ENCODE measurements at regions not wholly inside any gene's neighbourhood (a gene's known extent, or its start where the extent isn't known, plus 50 kb on each side); places are given as distances from the start of the nearest gene placed in this dataset.

- Mint-ChIP-seq H3K4me1 (no peaks in the 10 kb centered on the region), H3K4me3 (no peak overlapping the region), H3K9me3 (no peaks in the 10 kb centered on the region), H3K27me3 (peaks cover 4% of the 10 kb centered on the region), H3K36me3 (ENCODE audit: low read depth) (no peaks in the 10 kb centered on the region), H3K27ac (no peak overlapping the region)
- POLR2A ChIA-PET = no interaction called here
- no peak for DNase-seq
- CTCF ChIA-PET = no interaction called here
Observed at GRCh38 chr2:121006743-121007489, 271.2 kb downstream of the GLI2 start.

GRCh38 chr2:121007490-121007853 is 271.8 kb downstream of the GLI2 start:
- Mint-ChIP-seq H3K36me3 (ENCODE audit: low read depth) (no peaks in the 10 kb centered on the region), H3K27ac (no peak overlapping the region), H3K9me3 (no peaks in the 10 kb centered on the region), H3K27me3 (peaks cover 4% of the 10 kb centered on the region), H3K4me3 (no peak overlapping the region), H3K4me1 (no peaks in the 10 kb centered on the region)
- POLR2A ChIA-PET = no interaction called here
- CTCF ChIA-PET = no interaction called here
- DNase-seq = no peak

GRCh38 chr2:121008975-121009374 is 273.3 kb downstream of the GLI2 start:
- H3K27me3 Mint-ChIP-seq = peaks cover 8% of the 10 kb centered on the region
- no peaks in the 10 kb centered on the region for H3K9me3 Mint-ChIP-seq
- no peaks in the 10 kb centered on the region for H3K36me3 Mint-ChIP-seq (ENCODE audit: low read depth)
- no peak overlapping the region for H3K27ac Mint-ChIP-seq
- DNase-seq = no peak
- ChIA-PET CTCF (no interaction called here), POLR2A (no interaction called here)
- H3K4me3 Mint-ChIP-seq = no peak overlapping the region
- H3K4me1 Mint-ChIP-seq = no peaks in the 10 kb centered on the region

GRCh38 chr2:121010998-121011397 is 274.0 kb downstream of the TFCP2L1 start:
- no peaks in the 10 kb centered on the region for H3K36me3 Mint-ChIP-seq (ENCODE audit: low read depth)
- H3K9me3 Mint-ChIP-seq = no peaks in the 10 kb centered on the region
- ChIA-PET CTCF (no interaction called here), POLR2A (no interaction called here)
- no peaks in the 10 kb centered on the region for H3K4me1 Mint-ChIP-seq
- DNase-seq = no peak
- no peak overlapping the region for H3K4me3 Mint-ChIP-seq
- peaks cover 11% of the 10 kb centered on the region for H3K27me3 Mint-ChIP-seq
- H3K27ac Mint-ChIP-seq = no peak overlapping the region

GRCh38 chr2:121014876-121015275 is 270.1 kb downstream of the TFCP2L1 start:
- Mint-ChIP-seq H3K4me3 (no peak overlapping the region), H3K9me3 (no peaks in the 10 kb centered on the region), H3K27me3 (peaks cover 8% of the 10 kb centered on the region), H3K4me1 (no peaks in the 10 kb centered on the region), H3K36me3 (ENCODE audit: low read depth) (no peaks in the 10 kb centered on the region), H3K27ac (no peak overlapping the region)
- ChIA-PET CTCF (no interaction called here), POLR2A (no interaction called here)
- no peak for DNase-seq

GRCh38 chr2:121015971-121016485 is 269.0 kb downstream of the TFCP2L1 start:
- no peaks in the 10 kb centered on the region for H3K4me1 Mint-ChIP-seq
- no peak for DNase-seq
- POLR2A ChIA-PET = no interaction called here
- CTCF ChIA-PET = no interaction called here
- H3K4me3 Mint-ChIP-seq = no peak overlapping the region
- H3K27ac Mint-ChIP-seq = no peak overlapping the region
- H3K27me3 Mint-ChIP-seq = peaks cover 7% of the 10 kb centered on the region
- no peaks in the 10 kb centered on the region for H3K36me3 Mint-ChIP-seq (ENCODE audit: low read depth)
- no peaks in the 10 kb centered on the region for H3K9me3 Mint-ChIP-seq

- no peak overlapping the region for H3K4me3 Mint-ChIP-seq
- no peak for DNase-seq
- POLR2A ChIA-PET = no interaction called here
- CTCF ChIA-PET = interaction anchor here (1.1 kb wide), 1 partner anchor 14 kb away, joined by 3 read pairs; no protein-coding TSS in a partner anchor
- H3K36me3 Mint-ChIP-seq (ENCODE audit: low read depth) = no peaks in the 10 kb centered on the region
- no peaks in the 10 kb centered on the region for H3K4me1 Mint-ChIP-seq
- peaks cover 7% of the 10 kb centered on the region for H3K27me3 Mint-ChIP-seq
- H3K9me3 Mint-ChIP-seq = no peaks in the 10 kb centered on the region
- no peak overlapping the region for H3K27ac Mint-ChIP-seq
Observed at GRCh38 chr2:121017396-121017795, 267.6 kb downstream of the TFCP2L1 start.

GRCh38 chr2:121018136-121019061 is 266.6 kb downstream of the TFCP2L1 start:
- H3K27ac Mint-ChIP-seq = no peak overlapping the region
- no peaks in the 10 kb centered on the region for H3K4me1 Mint-ChIP-seq
- POLR2A ChIA-PET = no interaction called here
- H3K36me3 Mint-ChIP-seq (ENCODE audit: low read depth) = no peaks in the 10 kb centered on the region
- CTCF ChIA-PET = interaction anchor here (1.1 kb wide), 1 partner anchor 13 kb away, joined by 3 read pairs; no protein-coding TSS in a partner anchor
- H3K9me3 Mint-ChIP-seq = no peaks in the 10 kb centered on the region
- no peak for DNase-seq
- H3K27me3 Mint-ChIP-seq = peaks cover 7% of the 10 kb centered on the region
- no peak overlapping the region for H3K4me3 Mint-ChIP-seq

- DNase-seq = no peak
- Mint-ChIP-seq H3K9me3 (no peaks in the 10 kb centered on the region), H3K4me1 (no peaks in the 10 kb centered on the region), H3K36me3 (ENCODE audit: low read depth) (no peaks in the 10 kb centered on the region), H3K27ac (no peak overlapping the region), H3K27me3 (peaks cover 2% of the 10 kb centered on the region), H3K4me3 (no peak overlapping the region)
- POLR2A ChIA-PET = no interaction called here
- CTCF ChIA-PET = no interaction called here
Observed at GRCh38 chr2:121019071-121019470, 265.9 kb downstream of the TFCP2L1 start.

GRCh38 chr2:121019756-121020155 is 265.2 kb downstream of the TFCP2L1 start:
- Mint-ChIP-seq H3K4me1 (no peaks in the 10 kb centered on the region), H3K9me3 (no peaks in the 10 kb centered on the region), H3K27me3 (peaks cover 1% of the 10 kb centered on the region), H3K27ac (no peak overlapping the region), H3K36me3 (ENCODE audit: low read depth) (no peaks in the 10 kb centered on the region), H3K4me3 (no peak overlapping the region)
- ChIA-PET POLR2A (no interaction called here), CTCF (no interaction called here)
- DNase-seq = no peak

GRCh38 chr2:121021685-121022084 is 263.3 kb downstream of the TFCP2L1 start:
- Mint-ChIP-seq H3K36me3 (ENCODE audit: low read depth) (no peaks in the 10 kb centered on the region), H3K4me1 (no peaks in the 10 kb centered on the region), H3K27ac (no peak overlapping the region), H3K9me3 (no peaks in the 10 kb centered on the region), H3K27me3 (no peaks in the 10 kb centered on the region), H3K4me3 (no peak overlapping the region)
- no peak for DNase-seq
- ChIA-PET CTCF (interaction anchor here (1.5 kb wide), 1 partner anchor 58 kb away, joined by 3 read pairs; no protein-coding TSS in a partner anchor), POLR2A (no interaction called here)

GRCh38 chr2:121028577-121028976 is 256.4 kb downstream of the TFCP2L1 start:
- Mint-ChIP-seq H3K9me3 (no peaks in the 10 kb centered on the region), H3K4me1 (no peaks in the 10 kb centered on the region), H3K36me3 (ENCODE audit: low read depth) (no peaks in the 10 kb centered on the region), H3K4me3 (no peak overlapping the region), H3K27me3 (peaks cover 13% of the 10 kb centered on the region), H3K27ac (no peak overlapping the region)
- no peak for DNase-seq
- CTCF ChIA-PET = no interaction called here
- POLR2A ChIA-PET = no interaction called here

GRCh38 chr2:121030523-121030922 is 254.5 kb downstream of the TFCP2L1 start:
- Mint-ChIP-seq H3K4me3 (no peak overlapping the region), H3K27me3 (peaks cover 13% of the 10 kb centered on the region), H3K9me3 (no peaks in the 10 kb centered on the region), H3K36me3 (ENCODE audit: low read depth) (no peaks in the 10 kb centered on the region), H3K4me1 (no peaks in the 10 kb centered on the region), H3K27ac (no peak overlapping the region)
- DNase-seq = no peak
- ChIA-PET POLR2A (no interaction called here), CTCF (interaction anchor here (0.7 kb wide), 1 partner anchor 13 kb away, joined by 3 read pairs; no protein-coding TSS in a partner anchor)
